Body of pancreas (tissue), 4 donors: ENCODE measurements at regions not wholly inside any gene's neighbourhood (a gene's known extent, or its start where the extent isn't known, plus 50 kb on each side); places are given as distances from the start of the nearest gene placed in this dataset.

Experiments used
- POLR2A ChIP-seq, 3 donors: fragments of 450-650 bp; IDR thresholded peaks; one replicate each; pipeline ENCODE4 v1.6.1; 2016; ENCODE audit warnings: antibody characterized with exemption in 3 of 3, mild to moderate bottlenecking in 2 of 3
- TF ChIP-seq, protein P1 (sequence below), 7 experiments: fragments of 450-650 bp in 4 of 7; fragments of 200-600 bp in 3 of 7; sonication (generic) in 3 of 7; IDR thresholded peaks; one replicate each; pipeline ENCODE4 v1.5.1; 2016 to 2019; ENCODE audit warnings: antibody characterized with exemption in 7 of 7

GRCh38 chr5:35409361-35409760, 179.1 kb upstream of the PRLR start:
- no peak for TF ChIP-seq POLR2A (IDR thresholded peaks at IDR 0.05)
- TF ChIP-seq, protein P1, sequence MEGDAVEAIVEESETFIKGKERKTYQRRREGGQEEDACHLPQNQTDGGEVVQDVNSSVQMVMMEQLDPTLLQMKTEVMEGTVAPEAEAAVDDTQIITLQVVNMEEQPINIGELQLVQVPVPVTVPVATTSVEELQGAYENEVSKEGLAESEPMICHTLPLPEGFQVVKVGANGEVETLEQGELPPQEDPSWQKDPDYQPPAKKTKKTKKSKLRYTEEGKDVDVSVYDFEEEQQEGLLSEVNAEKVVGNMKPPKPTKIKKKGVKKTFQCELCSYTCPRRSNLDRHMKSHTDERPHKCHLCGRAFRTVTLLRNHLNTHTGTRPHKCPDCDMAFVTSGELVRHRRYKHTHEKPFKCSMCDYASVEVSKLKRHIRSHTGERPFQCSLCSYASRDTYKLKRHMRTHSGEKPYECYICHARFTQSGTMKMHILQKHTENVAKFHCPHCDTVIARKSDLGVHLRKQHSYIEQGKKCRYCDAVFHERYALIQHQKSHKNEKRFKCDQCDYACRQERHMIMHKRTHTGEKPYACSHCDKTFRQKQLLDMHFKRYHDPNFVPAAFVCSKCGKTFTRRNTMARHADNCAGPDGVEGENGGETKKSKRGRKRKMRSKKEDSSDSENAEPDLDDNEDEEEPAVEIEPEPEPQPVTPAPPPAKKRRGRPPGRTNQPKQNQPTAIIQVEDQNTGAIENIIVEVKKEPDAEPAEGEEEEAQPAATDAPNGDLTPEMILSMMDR (IDR thresholded peaks at IDR 0.05), result no peak
